ENCODE measurements at regions not wholly inside any gene's neighbourhood (a gene's known extent, or its start where the extent isn't known, plus 50 kb on each side); places are given as distances from the start of the nearest gene placed in this dataset.

GRCh38 chr9:86645303-86645702 is 291.1 kb upstream of the TUT7 start:
- H3K4me3 ChIP-seq (ENCODE audit: low read depth, low read length), result no peak overlapping the region
- TF ChIP-seq CTCF (IDR thresholded peaks at IDR 0.05; ENCODE audit: insufficient read depth, low read depth, low read length), result no peak
- DNase-seq (ENCODE audit: low read depth), result no peak

- DNase-seq (ENCODE audit: low read depth), result no peak
- TF ChIP-seq CTCF (IDR thresholded peaks at IDR 0.05; ENCODE audit: insufficient read depth, low read depth, low read length), result no peak
- no peak overlapping the region for H3K4me3 ChIP-seq (ENCODE audit: low read depth, low read length)
These were observed 290.4 kb upstream of the TUT7 start for GRCh38 chr9:86644675-86645034.

GRCh38 chr9:86643946-86644674 is 289.9 kb upstream of the TUT7 start:
- H3K4me3 ChIP-seq (ENCODE audit: low read depth, low read length), result no peak overlapping the region
- DNase-seq (ENCODE audit: low read depth), result no peak
- no peak for TF ChIP-seq CTCF (IDR thresholded peaks at IDR 0.05; ENCODE audit: insufficient read depth, low read depth, low read length)

- H3K4me3 ChIP-seq (ENCODE audit: low read depth, low read length), result no peak overlapping the region
- no peak for DNase-seq (ENCODE audit: low read depth)
- TF ChIP-seq CTCF (IDR thresholded peaks at IDR 0.05; ENCODE audit: insufficient read depth, low read depth, low read length), result no peak
These were observed 288.5 kb upstream of the TUT7 start for GRCh38 chr9:86642721-86643120.

- H3K4me3 ChIP-seq (ENCODE audit: low read depth, low read length), result no peak overlapping the region
- DNase-seq (ENCODE audit: low read depth), result no peak
- TF ChIP-seq CTCF (IDR thresholded peaks at IDR 0.05; ENCODE audit: insufficient read depth, low read depth, low read length), result no peak
These were observed 287.8 kb upstream of the TUT7 start for GRCh38 chr9:86641970-86642369.

- no peak for TF ChIP-seq CTCF (IDR thresholded peaks at IDR 0.05; ENCODE audit: insufficient read depth, low read depth, low read length)
- no peak overlapping the region for H3K4me3 ChIP-seq (ENCODE audit: low read depth, low read length)
- DNase-seq (ENCODE audit: low read depth), result no peak
These were observed 285.7 kb upstream of the TUT7 start for GRCh38 chr9:86639899-86640379.

GRCh38 chr9:86639287-86639686 is 285.1 kb upstream of the TUT7 start:
- no peak for DNase-seq (ENCODE audit: low read depth)
- H3K4me3 ChIP-seq (ENCODE audit: low read depth, low read length), result no peak overlapping the region
- TF ChIP-seq CTCF (IDR thresholded peaks at IDR 0.05; ENCODE audit: insufficient read depth, low read depth, low read length), result no peak

Data from fibroblast of villous mesenchyme (primary cell).